ENCODE measurements at regions not wholly inside any gene's neighbourhood (a gene's known extent, or its start where the extent isn't known, plus 50 kb on each side); places are given as distances from the start of the nearest gene placed in this dataset.

- Histone ChIP-seq H3K36me3 (ENCODE audit: control insufficient read depth, insufficient read depth, low read length) (no peaks in the 10 kb centered on the region), H3K4me3 (ENCODE audit: low read depth, low read length) (no peak overlapping the region), H3K9me3 (ENCODE audit: control insufficient read depth, insufficient read depth, low read length) (no peaks in the 10 kb centered on the region), H3K4me1 (ENCODE audit: control insufficient read depth, insufficient read depth, low read length) (no peaks in the 10 kb centered on the region), H3K9ac (ENCODE audit: low read depth, low read length) (no peak overlapping the region), H3K27me3 (ENCODE audit: control insufficient read depth, insufficient read depth, low read length) (no peaks in the 10 kb centered on the region)
These were observed 1111.9 kb upstream of the GYPC start for GRCh38 chr2:125543968-125544514.

- no peaks in the 10 kb centered on the region for H3K9me3 ChIP-seq (ENCODE audit: control insufficient read depth, insufficient read depth, low read length)
- no peak overlapping the region for H3K9ac ChIP-seq (ENCODE audit: low read depth, low read length)
- H3K4me1 ChIP-seq (ENCODE audit: control insufficient read depth, insufficient read depth, low read length): no peaks in the 10 kb centered on the region
- no peaks in the 10 kb centered on the region for H3K27me3 ChIP-seq (ENCODE audit: control insufficient read depth, insufficient read depth, low read length)
- no peak overlapping the region for H3K4me3 ChIP-seq (ENCODE audit: low read depth, low read length)
- H3K36me3 ChIP-seq (ENCODE audit: control insufficient read depth, insufficient read depth, low read length): no peaks in the 10 kb centered on the region
These were observed 1102.2 kb upstream of the GYPC start for GRCh38 chr2:125553768-125554167.

GRCh38 chr2:125554956-125555355 lies 1101.0 kb upstream of the GYPC start:
- Histone ChIP-seq H3K36me3 (ENCODE audit: control insufficient read depth, insufficient read depth, low read length) (no peaks in the 10 kb centered on the region), H3K4me1 (ENCODE audit: control insufficient read depth, insufficient read depth, low read length) (no peaks in the 10 kb centered on the region), H3K9ac (ENCODE audit: low read depth, low read length) (no peak overlapping the region), H3K9me3 (ENCODE audit: control insufficient read depth, insufficient read depth, low read length) (no peaks in the 10 kb centered on the region), H3K27me3 (ENCODE audit: control insufficient read depth, insufficient read depth, low read length) (no peaks in the 10 kb centered on the region), H3K4me3 (ENCODE audit: low read depth, low read length) (no peak overlapping the region)

- Histone ChIP-seq H3K4me3 (ENCODE audit: low read depth, low read length) (no peak overlapping the region), H3K9me3 (ENCODE audit: control insufficient read depth, insufficient read depth, low read length) (no peaks in the 10 kb centered on the region), H3K9ac (ENCODE audit: low read depth, low read length) (no peak overlapping the region), H3K4me1 (ENCODE audit: control insufficient read depth, insufficient read depth, low read length) (no peaks in the 10 kb centered on the region), H3K27me3 (ENCODE audit: control insufficient read depth, insufficient read depth, low read length) (no peaks in the 10 kb centered on the region), H3K36me3 (ENCODE audit: control insufficient read depth, insufficient read depth, low read length) (no peaks in the 10 kb centered on the region)
These were observed 1096.8 kb upstream of the GYPC start for GRCh38 chr2:125559186-125559585.

- no peaks in the 10 kb centered on the region for H3K4me1 ChIP-seq (ENCODE audit: control insufficient read depth, insufficient read depth, low read length)
- no peaks in the 10 kb centered on the region for H3K9me3 ChIP-seq (ENCODE audit: control insufficient read depth, insufficient read depth, low read length)
- H3K9ac ChIP-seq (ENCODE audit: low read depth, low read length): no peak overlapping the region
- no peak overlapping the region for H3K4me3 ChIP-seq (ENCODE audit: low read depth, low read length)
- no peaks in the 10 kb centered on the region for H3K27me3 ChIP-seq (ENCODE audit: control insufficient read depth, insufficient read depth, low read length)
- H3K36me3 ChIP-seq (ENCODE audit: control insufficient read depth, insufficient read depth, low read length): no peaks in the 10 kb centered on the region
These were observed 1095.1 kb upstream of the GYPC start for GRCh38 chr2:125560855-125561254.

GRCh38 chr2:125561302-125561701 lies 1094.7 kb upstream of the GYPC start:
- no peak overlapping the region for H3K9ac ChIP-seq (ENCODE audit: low read depth, low read length)
- H3K9me3 ChIP-seq (ENCODE audit: control insufficient read depth, insufficient read depth, low read length): no peaks in the 10 kb centered on the region
- H3K4me3 ChIP-seq (ENCODE audit: low read depth, low read length): no peak overlapping the region
- no peaks in the 10 kb centered on the region for H3K4me1 ChIP-seq (ENCODE audit: control insufficient read depth, insufficient read depth, low read length)
- no peaks in the 10 kb centered on the region for H3K27me3 ChIP-seq (ENCODE audit: control insufficient read depth, insufficient read depth, low read length)
- H3K36me3 ChIP-seq (ENCODE audit: control insufficient read depth, insufficient read depth, low read length): no peaks in the 10 kb centered on the region

- H3K36me3 ChIP-seq (ENCODE audit: control insufficient read depth, insufficient read depth, low read length): no peaks in the 10 kb centered on the region
These were observed 1093.0 kb upstream of the GYPC start for GRCh38 chr2:125562924-125563323.

GRCh38 chr2:125564471-125564870 lies 1091.5 kb upstream of the GYPC start:
- no peaks in the 10 kb centered on the region for H3K4me1 ChIP-seq (ENCODE audit: control insufficient read depth, insufficient read depth, low read length)
- H3K4me3 ChIP-seq (ENCODE audit: low read depth, low read length): no peak overlapping the region
- H3K9me3 ChIP-seq (ENCODE audit: control insufficient read depth, insufficient read depth, low read length): no peaks in the 10 kb centered on the region
- H3K9ac ChIP-seq (ENCODE audit: low read depth, low read length): no peak overlapping the region
- no peaks in the 10 kb centered on the region for H3K27me3 ChIP-seq (ENCODE audit: control insufficient read depth, insufficient read depth, low read length)
- no peaks in the 10 kb centered on the region for H3K36me3 ChIP-seq (ENCODE audit: control insufficient read depth, insufficient read depth, low read length)

More at GRCh38 chr2:125562924-125563323, 1093.0 kb upstream of the GYPC start:
- H3K9ac ChIP-seq (ENCODE audit: low read depth, low read length): no peak overlapping the region
- no peak overlapping the region for H3K4me3 ChIP-seq (ENCODE audit: low read depth, low read length)
- H3K9me3 ChIP-seq (ENCODE audit: control insufficient read depth, insufficient read depth, low read length): no peaks in the 10 kb centered on the region
- no peaks in the 10 kb centered on the region for H3K27me3 ChIP-seq (ENCODE audit: control insufficient read depth, insufficient read depth, low read length)
- H3K4me1 ChIP-seq (ENCODE audit: control insufficient read depth, insufficient read depth, low read length): no peaks in the 10 kb centered on the region

GRCh38 chr2:125566422-125566821 lies 1089.5 kb upstream of the GYPC start:
- no peaks in the 10 kb centered on the region for H3K36me3 ChIP-seq (ENCODE audit: control insufficient read depth, insufficient read depth, low read length)
- H3K9me3 ChIP-seq (ENCODE audit: control insufficient read depth, insufficient read depth, low read length): no peaks in the 10 kb centered on the region
- no peak overlapping the region for H3K4me3 ChIP-seq (ENCODE audit: low read depth, low read length)
- no peak overlapping the region for H3K9ac ChIP-seq (ENCODE audit: low read depth, low read length)
- no peaks in the 10 kb centered on the region for H3K4me1 ChIP-seq (ENCODE audit: control insufficient read depth, insufficient read depth, low read length)
- H3K27me3 ChIP-seq (ENCODE audit: control insufficient read depth, insufficient read depth, low read length): no peaks in the 10 kb centered on the region

GRCh38 chr2:125567100-125567499 lies 1088.9 kb upstream of the GYPC start:
- H3K4me1 ChIP-seq (ENCODE audit: control insufficient read depth, insufficient read depth, low read length): no peaks in the 10 kb centered on the region
- H3K36me3 ChIP-seq (ENCODE audit: control insufficient read depth, insufficient read depth, low read length): no peaks in the 10 kb centered on the region
- H3K9me3 ChIP-seq (ENCODE audit: control insufficient read depth, insufficient read depth, low read length): no peaks in the 10 kb centered on the region
- H3K4me3 ChIP-seq (ENCODE audit: low read depth, low read length): no peak overlapping the region
- no peak overlapping the region for H3K9ac ChIP-seq (ENCODE audit: low read depth, low read length)
- H3K27me3 ChIP-seq (ENCODE audit: control insufficient read depth, insufficient read depth, low read length): no peaks in the 10 kb centered on the region

- Histone ChIP-seq H3K27me3 (ENCODE audit: control insufficient read depth, insufficient read depth, low read length) (no peaks in the 10 kb centered on the region), H3K4me1 (ENCODE audit: control insufficient read depth, insufficient read depth, low read length) (no peaks in the 10 kb centered on the region), H3K36me3 (ENCODE audit: control insufficient read depth, insufficient read depth, low read length) (no peaks in the 10 kb centered on the region), H3K9ac (ENCODE audit: low read depth, low read length) (no peak overlapping the region), H3K4me3 (ENCODE audit: low read depth, low read length) (no peak overlapping the region), H3K9me3 (ENCODE audit: control insufficient read depth, insufficient read depth, low read length) (no peaks in the 10 kb centered on the region)
These were observed 1083.3 kb upstream of the GYPC start for GRCh38 chr2:125572660-125573059.

- Histone ChIP-seq H3K9ac (ENCODE audit: low read depth, low read length) (no peak overlapping the region), H3K36me3 (ENCODE audit: control insufficient read depth, insufficient read depth, low read length) (no peaks in the 10 kb centered on the region)
These were observed 1082.5 kb upstream of the GYPC start for GRCh38 chr2:125573432-125573831.

More at GRCh38 chr2:125573432-125573831, 1082.5 kb upstream of the GYPC start:
- Histone ChIP-seq H3K4me1 (ENCODE audit: control insufficient read depth, insufficient read depth, low read length) (no peaks in the 10 kb centered on the region), H3K27me3 (ENCODE audit: control insufficient read depth, insufficient read depth, low read length) (no peaks in the 10 kb centered on the region), H3K9me3 (ENCODE audit: control insufficient read depth, insufficient read depth, low read length) (no peaks in the 10 kb centered on the region), H3K4me3 (ENCODE audit: low read depth, low read length) (no peak overlapping the region)

Measured in iPS-15b (cell line).